ENCODE measurements at regions not wholly inside any gene's neighbourhood (a gene's known extent, or its start where the extent isn't known, plus 50 kb on each side); places are given as distances from the start of the nearest gene placed in this dataset.

DNA sequence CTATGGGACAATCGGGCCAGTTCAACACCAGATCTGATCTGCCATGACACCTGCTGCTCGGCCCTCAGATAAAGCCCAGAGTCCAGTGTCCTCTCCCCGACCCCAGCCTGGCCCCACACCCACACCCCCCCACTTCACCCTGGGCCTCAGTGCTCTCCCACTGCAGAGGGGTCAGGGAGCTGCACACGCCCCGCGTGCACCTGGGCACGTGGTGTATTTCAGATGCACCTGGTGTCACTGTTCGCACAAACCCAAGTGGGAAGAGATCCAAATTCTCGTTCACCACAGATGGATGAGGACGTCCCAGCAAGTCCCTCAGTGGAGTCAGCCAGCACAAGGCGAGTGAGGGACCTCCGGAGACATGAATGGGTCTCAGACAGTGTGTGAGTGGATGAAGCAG lies 161.3 kb downstream of the RTP5 start:
- Histone ChIP-seq H3K4me3 (no peak overlapping the region), H3K27me3 (no peaks in the 10 kb centered on the region), H3K36me3 (no peaks in the 10 kb centered on the region), H3K9me3 (ENCODE audit: low read depth) (no peaks in the 10 kb centered on the region), H3K4me1 (ENCODE audit: low read depth) (no peaks in the 10 kb centered on the region), H3K27ac (no peak overlapping the region)
- DNase-seq (ENCODE audit: low read depth in 1 of 2, low spot score in 1 of 2): no peak
- TF ChIP-seq, protein P1, sequence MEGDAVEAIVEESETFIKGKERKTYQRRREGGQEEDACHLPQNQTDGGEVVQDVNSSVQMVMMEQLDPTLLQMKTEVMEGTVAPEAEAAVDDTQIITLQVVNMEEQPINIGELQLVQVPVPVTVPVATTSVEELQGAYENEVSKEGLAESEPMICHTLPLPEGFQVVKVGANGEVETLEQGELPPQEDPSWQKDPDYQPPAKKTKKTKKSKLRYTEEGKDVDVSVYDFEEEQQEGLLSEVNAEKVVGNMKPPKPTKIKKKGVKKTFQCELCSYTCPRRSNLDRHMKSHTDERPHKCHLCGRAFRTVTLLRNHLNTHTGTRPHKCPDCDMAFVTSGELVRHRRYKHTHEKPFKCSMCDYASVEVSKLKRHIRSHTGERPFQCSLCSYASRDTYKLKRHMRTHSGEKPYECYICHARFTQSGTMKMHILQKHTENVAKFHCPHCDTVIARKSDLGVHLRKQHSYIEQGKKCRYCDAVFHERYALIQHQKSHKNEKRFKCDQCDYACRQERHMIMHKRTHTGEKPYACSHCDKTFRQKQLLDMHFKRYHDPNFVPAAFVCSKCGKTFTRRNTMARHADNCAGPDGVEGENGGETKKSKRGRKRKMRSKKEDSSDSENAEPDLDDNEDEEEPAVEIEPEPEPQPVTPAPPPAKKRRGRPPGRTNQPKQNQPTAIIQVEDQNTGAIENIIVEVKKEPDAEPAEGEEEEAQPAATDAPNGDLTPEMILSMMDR (IDR thresholded peaks at IDR 0.05; ENCODE audit: low read depth, low read length): no peak

DNA sequence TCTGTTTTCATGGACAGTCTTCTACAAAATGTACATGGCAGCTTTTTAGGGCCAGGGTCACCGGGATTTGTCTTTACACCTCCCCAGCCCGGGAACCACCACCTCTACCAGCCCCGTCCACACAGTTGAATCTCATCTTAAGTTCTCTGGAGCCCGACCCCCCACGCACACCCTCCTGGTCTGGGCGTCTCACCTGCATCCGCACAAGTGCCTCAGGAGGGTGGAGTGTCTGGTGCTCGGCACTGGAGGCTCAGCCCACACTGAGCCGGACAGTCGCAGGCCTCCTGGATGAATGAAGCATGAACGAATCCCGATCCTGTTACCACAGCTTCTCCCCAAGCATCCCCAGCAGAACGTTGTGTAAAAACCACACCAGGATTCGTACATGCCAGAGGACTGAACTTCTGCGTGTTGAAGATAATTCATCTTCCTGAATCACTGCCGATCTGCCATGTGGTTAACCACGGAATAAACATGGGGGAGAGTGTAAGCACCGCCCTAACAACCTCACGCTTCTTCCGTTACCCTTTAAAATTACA lies 162.0 kb downstream of the RTP5 start:
- peak in 1 of 2 donors; percentile 69 for DNase-seq (ENCODE audit: low read depth in 1 of 2, low spot score in 1 of 2)
- Histone ChIP-seq H3K36me3 (no peaks in the 10 kb centered on the region), H3K4me1 (ENCODE audit: low read depth) (no peaks in the 10 kb centered on the region), H3K9me3 (ENCODE audit: low read depth) (no peaks in the 10 kb centered on the region), H3K4me3 (no peak overlapping the region), H3K27me3 (no peaks in the 10 kb centered on the region), H3K27ac (no peak overlapping the region)
- TF ChIP-seq, protein P1 (IDR thresholded peaks at IDR 0.05; ENCODE audit: low read depth, low read length): no peak

DNA sequence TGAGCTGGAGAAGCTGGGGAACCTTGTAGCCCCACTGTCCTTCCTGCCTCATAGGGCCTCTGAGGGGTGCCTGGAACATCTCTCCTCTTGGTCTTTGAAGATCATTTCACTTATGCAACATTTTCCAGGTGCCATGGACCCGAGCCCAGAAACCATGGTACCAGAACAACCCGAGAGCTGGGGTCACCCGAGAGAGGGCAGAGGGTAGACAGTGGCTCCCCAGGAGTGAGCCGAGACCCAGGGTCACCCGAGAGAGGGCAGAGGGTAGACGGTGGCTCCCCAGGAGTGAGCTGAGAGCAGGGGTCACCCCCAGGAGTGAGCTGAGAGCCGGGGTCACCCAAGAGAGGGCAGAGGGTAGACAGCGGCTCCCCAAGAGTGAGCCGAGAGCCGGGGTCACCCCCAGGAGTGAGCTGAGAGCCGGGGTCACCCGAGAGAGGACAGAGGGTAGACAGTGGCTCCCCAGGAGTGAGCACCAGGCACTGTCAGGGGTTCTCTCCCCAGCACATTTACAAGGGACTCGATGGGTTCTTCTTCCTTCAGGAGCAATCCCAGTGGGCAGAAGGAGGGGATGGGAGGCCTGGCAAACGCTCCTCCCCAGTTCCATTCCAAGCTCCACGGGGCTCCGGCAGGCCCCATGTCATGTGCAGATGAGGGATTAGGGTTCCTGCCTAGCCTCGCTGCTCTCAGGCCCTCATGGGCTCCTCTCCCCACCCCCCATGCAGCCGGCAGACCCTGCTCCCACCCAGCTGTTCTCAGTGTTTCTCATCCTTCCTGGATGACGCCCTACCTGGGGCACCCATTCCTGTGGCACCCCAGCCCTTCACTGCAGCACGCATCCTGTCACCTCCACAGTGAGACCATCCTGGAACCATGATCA lies 163.5 kb downstream of the RTP5 start:
- H3K36me3 ChIP-seq: no peaks in the 10 kb centered on the region
- no peak overlapping the region for H3K4me3 ChIP-seq
- TF ChIP-seq, protein P1 (IDR thresholded peaks at IDR 0.05; ENCODE audit: low read depth, low read length): no peak
- H3K27ac ChIP-seq: no peak overlapping the region
- H3K27me3 ChIP-seq: no peaks in the 10 kb centered on the region
- H3K9me3 ChIP-seq (ENCODE audit: low read depth): no peaks in the 10 kb centered on the region
- no peak for DNase-seq (ENCODE audit: low read depth in 1 of 2, low spot score in 1 of 2)
- H3K4me1 ChIP-seq (ENCODE audit: low read depth): no peaks in the 10 kb centered on the region

DNA sequence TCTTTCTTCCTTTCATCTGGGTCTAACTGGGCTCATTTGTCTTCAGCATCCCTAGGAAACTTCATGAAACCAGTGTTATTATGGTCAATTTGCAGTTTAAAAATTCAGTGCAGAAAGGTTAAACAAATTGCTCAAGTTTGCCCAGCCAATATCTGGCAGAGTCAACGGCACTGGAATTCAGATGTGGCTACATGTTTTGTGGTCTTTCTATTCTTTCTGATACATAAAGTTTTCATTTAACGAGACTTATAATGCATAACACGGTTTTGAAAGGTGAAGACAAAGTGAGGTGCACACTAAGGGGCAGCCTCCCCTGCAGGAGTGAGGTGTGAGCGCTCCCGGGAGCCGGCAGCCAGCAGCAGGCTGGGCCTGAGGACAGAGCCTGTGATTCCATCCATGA lies 164.6 kb downstream of the RTP5 start:
- no peaks in the 10 kb centered on the region for H3K9me3 ChIP-seq (ENCODE audit: low read depth)
- H3K4me3 ChIP-seq: no peak overlapping the region
- no peaks in the 10 kb centered on the region for H3K27me3 ChIP-seq
- TF ChIP-seq, protein P1 (IDR thresholded peaks at IDR 0.05; ENCODE audit: low read depth, low read length): no peak
- no peak overlapping the region for H3K27ac ChIP-seq
- no peak for DNase-seq (ENCODE audit: low read depth in 1 of 2, low spot score in 1 of 2)
- no peaks in the 10 kb centered on the region for H3K36me3 ChIP-seq
- no peaks in the 10 kb centered on the region for H3K4me1 ChIP-seq (ENCODE audit: low read depth)

DNA sequence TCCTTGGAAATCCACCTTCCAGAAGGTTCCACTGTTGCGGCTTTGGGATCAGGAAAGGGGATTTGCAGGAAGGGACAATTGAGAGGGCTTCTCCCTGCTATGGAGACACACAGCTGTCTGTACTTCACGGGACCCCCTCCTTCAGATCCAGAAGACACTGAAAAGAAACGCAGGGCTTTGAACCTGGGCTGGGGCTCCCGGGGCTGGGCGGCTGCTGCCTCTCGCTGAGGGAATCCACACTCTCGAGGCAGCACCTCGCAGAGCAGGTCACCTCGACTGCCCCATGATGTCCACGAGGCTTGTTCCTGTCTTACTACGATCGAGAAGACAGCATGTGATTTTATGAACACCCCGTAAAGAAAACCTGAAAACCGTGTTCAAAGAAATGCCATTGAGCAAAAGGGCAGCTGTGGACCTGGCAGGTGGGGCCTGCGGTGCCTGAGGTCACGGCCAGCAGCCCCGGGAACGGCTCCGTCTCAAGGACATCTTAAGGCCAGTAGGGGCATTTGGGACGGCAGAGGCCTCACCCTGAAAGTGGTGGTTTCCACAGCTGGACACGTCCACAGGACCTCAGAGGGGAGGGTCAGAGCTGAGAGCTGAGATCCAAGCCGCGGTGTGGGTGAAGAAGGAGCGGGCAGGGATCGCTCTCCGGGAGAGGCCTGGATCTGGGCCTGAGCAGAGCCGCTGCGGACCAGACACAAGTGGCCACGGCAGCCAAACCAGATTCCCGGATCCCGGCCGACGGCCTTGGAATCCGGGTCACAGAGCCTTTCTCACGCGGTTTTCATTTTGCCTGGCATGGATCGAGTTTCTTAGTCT lies 165.7 kb downstream of the RTP5 start:
- Histone ChIP-seq H3K27me3 (no peaks in the 10 kb centered on the region), H3K36me3 (no peaks in the 10 kb centered on the region), H3K27ac (no peak overlapping the region), H3K9me3 (ENCODE audit: low read depth) (no peaks in the 10 kb centered on the region), H3K4me1 (ENCODE audit: low read depth) (no peaks in the 10 kb centered on the region), H3K4me3 (no peak overlapping the region)
- TF ChIP-seq, protein P1 (IDR thresholded peaks at IDR 0.05; ENCODE audit: low read depth, low read length): no peak
- no peak for DNase-seq (ENCODE audit: low read depth in 1 of 2, low spot score in 1 of 2)
